ENCODE measurements at regions not wholly inside any gene's neighbourhood (a gene's known extent, or its start where the extent isn't known, plus 50 kb on each side); places are given as distances from the start of the nearest gene placed in this dataset.

- TF ChIP-seq, protein P1, sequence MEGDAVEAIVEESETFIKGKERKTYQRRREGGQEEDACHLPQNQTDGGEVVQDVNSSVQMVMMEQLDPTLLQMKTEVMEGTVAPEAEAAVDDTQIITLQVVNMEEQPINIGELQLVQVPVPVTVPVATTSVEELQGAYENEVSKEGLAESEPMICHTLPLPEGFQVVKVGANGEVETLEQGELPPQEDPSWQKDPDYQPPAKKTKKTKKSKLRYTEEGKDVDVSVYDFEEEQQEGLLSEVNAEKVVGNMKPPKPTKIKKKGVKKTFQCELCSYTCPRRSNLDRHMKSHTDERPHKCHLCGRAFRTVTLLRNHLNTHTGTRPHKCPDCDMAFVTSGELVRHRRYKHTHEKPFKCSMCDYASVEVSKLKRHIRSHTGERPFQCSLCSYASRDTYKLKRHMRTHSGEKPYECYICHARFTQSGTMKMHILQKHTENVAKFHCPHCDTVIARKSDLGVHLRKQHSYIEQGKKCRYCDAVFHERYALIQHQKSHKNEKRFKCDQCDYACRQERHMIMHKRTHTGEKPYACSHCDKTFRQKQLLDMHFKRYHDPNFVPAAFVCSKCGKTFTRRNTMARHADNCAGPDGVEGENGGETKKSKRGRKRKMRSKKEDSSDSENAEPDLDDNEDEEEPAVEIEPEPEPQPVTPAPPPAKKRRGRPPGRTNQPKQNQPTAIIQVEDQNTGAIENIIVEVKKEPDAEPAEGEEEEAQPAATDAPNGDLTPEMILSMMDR (IDR thresholded peaks at IDR 0.05 in 4 of 5, conservative IDR thresholded peaks at IDR 0.05 in 1 of 5): no peak
- no peak for TF ChIP-seq POLR2A (IDR thresholded peaks at IDR 0.05)
These were observed 410.3 kb upstream of the SLC35B3 start for GRCh38 chr6:8845690-8846089.

All from gastrocnemius medialis (tissue), 4 donors.